ENCODE measurements at regions not wholly inside any gene's neighbourhood (a gene's known extent, or its start where the extent isn't known, plus 50 kb on each side); places are given as distances from the start of the nearest gene placed in this dataset.
A peak's percentile ranks its signal among the peaks of the same experiment; 100 is the strongest.

DNA sequence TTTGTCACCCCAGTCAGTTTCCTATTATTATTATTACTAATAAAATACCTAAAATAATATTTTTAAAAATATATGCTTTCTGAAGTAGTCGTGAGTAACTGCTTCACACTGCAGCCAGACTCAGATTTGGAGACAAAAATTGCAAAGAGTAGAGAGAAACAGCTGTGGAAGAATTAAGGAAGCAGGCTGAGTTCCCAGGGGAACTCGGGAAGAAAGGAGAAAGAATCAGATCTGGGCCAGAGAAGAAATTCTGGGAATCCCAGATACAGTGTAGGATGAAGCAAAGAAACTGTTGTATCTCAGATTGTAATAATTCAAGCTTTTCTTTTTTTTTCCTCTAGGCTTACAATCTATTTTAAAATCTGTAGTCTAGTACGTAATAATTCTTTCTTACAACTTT, 182.3 kb downstream of the FTCDNL1 start:
- Mint-ChIP-seq H3K27me3 (peaks cover 15% of the 10 kb centered on the region), H3K9me3 (no peaks in the 10 kb centered on the region), H3K27ac (no peak overlapping the region), H3K4me1 (no peaks in the 10 kb centered on the region), H3K36me3 (no peaks in the 10 kb centered on the region), H3K4me3 (no peak overlapping the region)
- no peak for ATAC-seq

DNA sequence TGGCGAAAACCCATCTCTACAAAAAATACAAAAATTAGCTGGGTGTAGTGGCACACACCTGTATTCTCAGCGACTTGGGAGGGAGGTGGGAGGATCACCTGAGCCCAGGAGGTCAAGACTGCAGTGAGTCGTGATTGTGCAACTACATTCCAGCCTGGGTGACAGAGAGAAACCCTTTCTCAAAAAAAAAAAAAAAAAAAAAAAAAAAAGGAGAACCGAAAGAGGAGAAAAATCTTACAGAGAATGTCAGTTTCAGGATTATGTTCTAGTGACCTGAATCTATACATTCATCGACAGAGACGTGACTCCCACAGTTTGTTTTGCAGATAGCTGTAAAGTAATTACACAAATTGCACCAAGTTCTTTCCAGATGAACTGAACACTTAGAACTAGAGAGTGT, 187.8 kb downstream of the FTCDNL1 start:
- Mint-ChIP-seq H3K27me3 (peaks cover 15% of the 10 kb centered on the region), H3K36me3 (no peaks in the 10 kb centered on the region), H3K9me3 (no peaks in the 10 kb centered on the region), H3K4me3 (no peak overlapping the region), H3K27ac (no peak overlapping the region), H3K4me1 (no peaks in the 10 kb centered on the region)
- no peak for ATAC-seq

GRCh38 chr2:199662255-199662654, 188.7 kb downstream of the FTCDNL1 start:
- Mint-ChIP-seq H3K27ac (no peak overlapping the region), H3K4me1 (no peaks in the 10 kb centered on the region), H3K4me3 (no peak overlapping the region), H3K27me3 (peaks cover 24% of the 10 kb centered on the region), H3K9me3 (peaks cover 5% of the 10 kb centered on the region), H3K36me3 (no peaks in the 10 kb centered on the region)
- ATAC-seq, result no peak

GRCh38 chr2:199660167-199660566, 190.8 kb downstream of the FTCDNL1 start:
- H3K9me3 Mint-ChIP-seq, result peaks cover 8% of the 10 kb centered on the region
- ATAC-seq, result no peak
- no peaks in the 10 kb centered on the region for H3K4me1 Mint-ChIP-seq
- peaks cover 30% of the 10 kb centered on the region for H3K27me3 Mint-ChIP-seq
- H3K4me3 Mint-ChIP-seq, result no peak overlapping the region
- no peak overlapping the region for H3K27ac Mint-ChIP-seq
- H3K36me3 Mint-ChIP-seq, result no peaks in the 10 kb centered on the region

GRCh38 chr2:199659207-199659606, 191.8 kb downstream of the FTCDNL1 start:
- Mint-ChIP-seq H3K27ac (no peak overlapping the region), H3K27me3 (peaks cover 30% of the 10 kb centered on the region), H3K4me1 (no peaks in the 10 kb centered on the region), H3K4me3 (no peak overlapping the region), H3K9me3 (peaks cover 11% of the 10 kb centered on the region), H3K36me3 (no peaks in the 10 kb centered on the region)
- ATAC-seq, result no peak

DNA sequence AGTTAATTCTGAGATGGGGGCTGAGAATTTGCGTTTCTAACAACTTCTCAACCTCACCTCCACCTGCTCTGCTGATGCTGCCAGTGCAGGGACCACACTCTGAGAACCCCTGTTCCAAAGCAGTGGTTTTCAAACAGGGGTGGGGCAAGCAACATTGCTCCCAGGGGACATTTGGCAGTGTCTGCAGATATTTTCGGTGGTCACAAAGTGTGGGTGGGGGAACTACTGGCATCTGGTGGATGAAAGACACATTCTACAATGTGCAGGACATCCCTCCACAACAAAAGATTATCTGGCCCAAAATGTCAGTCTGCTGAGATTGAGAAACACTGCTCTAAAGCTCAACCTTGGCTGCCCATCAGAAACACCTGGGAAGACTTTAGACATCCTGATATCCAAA, 188.7 kb upstream of the SATB2 start:
- Mint-ChIP-seq H3K27me3 (peaks cover 22% of the 10 kb centered on the region), H3K27ac (no peak overlapping the region), H3K4me1 (no peaks in the 10 kb centered on the region), H3K4me3 (no peak overlapping the region), H3K9me3 (peaks cover 7% of the 10 kb centered on the region), H3K36me3 (no peaks in the 10 kb centered on the region)
- ATAC-seq, result peak; percentile 88

GRCh38 chr2:199631129-199631528, 173.4 kb upstream of the SATB2 start:
- no peak for ATAC-seq
- Mint-ChIP-seq H3K9me3 (no peaks in the 10 kb centered on the region), H3K4me1 (no peaks in the 10 kb centered on the region), H3K27ac (no peak overlapping the region), H3K4me3 (no peak overlapping the region), H3K27me3 (no peaks in the 10 kb centered on the region), H3K36me3 (no peaks in the 10 kb centered on the region)

- H3K27me3 Mint-ChIP-seq, result no peaks in the 10 kb centered on the region
- ATAC-seq, result no peak
- H3K4me1 Mint-ChIP-seq, result no peaks in the 10 kb centered on the region
- H3K4me3 Mint-ChIP-seq, result no peak overlapping the region
- no peaks in the 10 kb centered on the region for H3K36me3 Mint-ChIP-seq
- no peaks in the 10 kb centered on the region for H3K9me3 Mint-ChIP-seq
- no peak overlapping the region for H3K27ac Mint-ChIP-seq
Measured at GRCh38 chr2:199629301-199629700, 171.6 kb upstream of the SATB2 start.

- Mint-ChIP-seq H3K4me3 (no peak overlapping the region), H3K27me3 (no peaks in the 10 kb centered on the region), H3K36me3 (no peaks in the 10 kb centered on the region), H3K4me1 (no peaks in the 10 kb centered on the region), H3K9me3 (no peaks in the 10 kb centered on the region), H3K27ac (no peak overlapping the region)
- no peak for ATAC-seq
Measured at GRCh38 chr2:199627417-199627816, 169.7 kb upstream of the SATB2 start.

- Mint-ChIP-seq H3K27ac (no peak overlapping the region), H3K4me1 (no peaks in the 10 kb centered on the region), H3K36me3 (no peaks in the 10 kb centered on the region), H3K4me3 (no peak overlapping the region), H3K9me3 (no peaks in the 10 kb centered on the region), H3K27me3 (no peaks in the 10 kb centered on the region)
- ATAC-seq, result peak; percentile 28
Measured at GRCh38 chr2:199624958-199625357, 167.2 kb upstream of the SATB2 start.

DNA sequence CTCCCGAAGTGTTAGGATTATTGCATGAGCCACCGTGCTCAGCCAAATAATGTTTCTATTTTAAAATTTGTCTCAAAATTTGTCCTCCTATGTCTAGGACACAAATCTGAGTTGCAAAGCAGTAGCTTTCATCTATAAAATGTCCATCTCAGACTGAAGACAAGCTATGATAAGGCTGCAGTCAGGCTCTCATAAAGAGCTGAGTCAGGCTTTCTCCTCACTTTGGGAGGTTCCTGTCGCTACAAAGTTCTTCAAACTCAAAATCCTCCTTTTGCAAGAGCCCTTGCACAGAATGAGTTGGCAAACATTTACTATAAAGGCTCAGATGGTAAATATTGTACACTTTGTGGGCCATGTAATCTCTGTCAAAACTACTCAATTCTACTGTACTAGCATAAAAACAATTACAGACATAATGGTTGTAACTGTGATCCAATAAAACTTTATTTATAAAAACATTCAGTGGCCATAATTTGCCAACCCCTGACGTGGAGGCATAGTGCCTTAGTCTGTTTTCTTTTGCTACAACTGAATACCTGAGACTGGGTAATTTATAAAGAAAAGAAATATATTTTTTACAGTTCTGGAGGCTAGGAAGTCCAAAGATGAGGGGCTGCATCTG, 154.9 kb upstream of the SATB2 start:
- Mint-ChIP-seq H3K4me1 (no peaks in the 10 kb centered on the region), H3K27ac (no peak overlapping the region), H3K27me3 (no peaks in the 10 kb centered on the region), H3K9me3 (peaks cover 4% of the 10 kb centered on the region), H3K36me3 (no peaks in the 10 kb centered on the region), H3K4me3 (no peak overlapping the region)
- ATAC-seq, result no peak

GRCh38 chr2:199607914-199608313, 150.2 kb upstream of the SATB2 start:
- peaks cover 4% of the 10 kb centered on the region for H3K9me3 Mint-ChIP-seq
- no peaks in the 10 kb centered on the region for H3K4me1 Mint-ChIP-seq
- H3K36me3 Mint-ChIP-seq, result no peaks in the 10 kb centered on the region
- no peak for ATAC-seq
- H3K4me3 Mint-ChIP-seq, result no peak overlapping the region
- H3K27ac Mint-ChIP-seq, result no peak overlapping the region
- H3K27me3 Mint-ChIP-seq, result no peaks in the 10 kb centered on the region

GRCh38 chr2:199606193-199606780, 148.5 kb upstream of the SATB2 start:
- no peaks in the 10 kb centered on the region for H3K4me1 Mint-ChIP-seq
- no peak overlapping the region for H3K27ac Mint-ChIP-seq
- H3K27me3 Mint-ChIP-seq, result peaks cover 9% of the 10 kb centered on the region
- H3K9me3 Mint-ChIP-seq, result peaks cover 4% of the 10 kb centered on the region
- no peak overlapping the region for H3K4me3 Mint-ChIP-seq
- H3K36me3 Mint-ChIP-seq, result no peaks in the 10 kb centered on the region
- no peak for ATAC-seq

DNA sequence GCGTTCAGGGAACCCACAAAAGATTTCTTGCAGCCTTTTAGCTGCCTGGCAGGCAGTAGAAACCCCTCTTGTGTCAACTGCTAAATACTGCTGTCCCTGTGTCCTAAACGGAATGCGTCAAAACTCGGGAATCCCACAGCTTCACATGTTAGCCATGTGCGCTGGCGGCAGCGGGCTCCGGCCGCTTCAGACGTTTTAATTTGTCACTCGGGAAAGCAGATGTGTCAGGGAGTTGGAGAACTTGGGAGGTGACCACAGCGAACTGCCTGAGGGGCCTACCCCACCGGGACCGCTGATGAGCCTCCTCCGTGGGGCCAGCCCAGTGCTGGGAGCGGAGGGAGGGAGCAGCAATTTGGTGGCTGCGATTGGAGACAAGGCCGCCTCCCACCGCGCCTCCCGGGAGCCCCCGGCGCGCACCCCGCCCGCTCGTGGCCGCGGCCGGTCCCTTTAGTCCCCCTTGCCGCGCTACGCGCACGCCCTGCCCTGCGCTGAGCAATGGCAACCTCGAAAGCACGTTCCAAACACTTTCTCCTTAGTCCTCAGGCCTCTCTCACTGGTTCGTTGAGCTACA, 146.1 kb upstream of the SATB2 start:
- peaks cover 9% of the 10 kb centered on the region for H3K27me3 Mint-ChIP-seq
- H3K36me3 Mint-ChIP-seq, result no peaks in the 10 kb centered on the region
- no peaks in the 10 kb centered on the region for H3K4me1 Mint-ChIP-seq
- no peak overlapping the region for H3K4me3 Mint-ChIP-seq
- H3K9me3 Mint-ChIP-seq, result peaks cover 2% of the 10 kb centered on the region
- no peak overlapping the region for H3K27ac Mint-ChIP-seq
- peak; percentile 31 for ATAC-seq

DNA sequence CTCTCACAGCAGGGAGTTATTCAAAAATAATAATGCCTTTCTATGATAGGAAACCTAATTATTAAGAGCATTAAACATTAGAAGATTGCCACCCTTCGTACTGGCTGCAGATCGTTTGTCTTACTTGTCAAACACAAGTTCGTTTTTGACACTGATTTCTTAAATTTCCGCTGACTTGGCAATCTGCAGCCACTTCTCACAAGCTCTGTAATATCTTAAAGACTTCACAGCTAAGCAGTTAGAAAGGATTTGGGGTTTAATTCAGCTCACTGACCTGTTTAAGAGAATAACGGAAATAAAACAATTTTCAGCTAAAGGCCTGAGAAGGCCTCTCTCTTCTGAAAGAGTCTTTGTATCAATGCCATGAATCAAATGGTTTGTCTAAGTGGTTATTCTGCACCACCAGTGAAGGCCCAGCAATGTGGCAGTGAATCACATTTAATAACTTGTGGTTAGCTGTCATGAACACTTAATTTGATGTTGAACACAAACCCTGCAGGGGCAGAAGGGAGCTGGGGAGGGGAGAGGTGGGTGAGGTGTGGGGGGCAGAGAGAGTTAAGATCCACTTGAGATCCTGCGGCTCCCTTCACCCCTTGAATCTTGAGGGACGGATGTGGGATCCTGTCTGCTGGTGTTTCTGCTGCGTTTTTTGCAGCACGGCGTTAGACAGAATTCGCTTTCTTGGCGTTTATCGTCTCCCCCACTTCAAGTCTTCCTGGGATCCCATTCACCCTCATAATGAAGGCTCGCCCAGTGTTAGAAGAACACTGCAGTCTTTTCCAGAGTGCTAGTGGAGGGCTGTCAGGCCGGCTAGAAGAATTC, 145.4 kb upstream of the SATB2 start:
- peaks cover 2% of the 10 kb centered on the region for H3K9me3 Mint-ChIP-seq
- no peaks in the 10 kb centered on the region for H3K4me1 Mint-ChIP-seq

More for the DNA sequence above, 145.4 kb upstream of the SATB2 start:
- H3K27ac Mint-ChIP-seq, result no peak overlapping the region
- H3K36me3 Mint-ChIP-seq, result no peaks in the 10 kb centered on the region
- peaks cover 9% of the 10 kb centered on the region for H3K27me3 Mint-ChIP-seq
- ATAC-seq, result no peak
- no peak overlapping the region for H3K4me3 Mint-ChIP-seq
